ENCODE measurements at regions not wholly inside any gene's neighbourhood (a gene's known extent, or its start where the extent isn't known, plus 50 kb on each side); places are given as distances from the start of the nearest gene placed in this dataset.
"Not testable (repeated sequence)": the region's sequence is repeated elsewhere in the genome, so short reads cannot be mapped to it uniquely, and the experiment has no call there.

GRCh38 chr16:55991843-55992242 lies 116.7 kb upstream of the CES5A start:
- TF ChIP-seq, protein P1, sequence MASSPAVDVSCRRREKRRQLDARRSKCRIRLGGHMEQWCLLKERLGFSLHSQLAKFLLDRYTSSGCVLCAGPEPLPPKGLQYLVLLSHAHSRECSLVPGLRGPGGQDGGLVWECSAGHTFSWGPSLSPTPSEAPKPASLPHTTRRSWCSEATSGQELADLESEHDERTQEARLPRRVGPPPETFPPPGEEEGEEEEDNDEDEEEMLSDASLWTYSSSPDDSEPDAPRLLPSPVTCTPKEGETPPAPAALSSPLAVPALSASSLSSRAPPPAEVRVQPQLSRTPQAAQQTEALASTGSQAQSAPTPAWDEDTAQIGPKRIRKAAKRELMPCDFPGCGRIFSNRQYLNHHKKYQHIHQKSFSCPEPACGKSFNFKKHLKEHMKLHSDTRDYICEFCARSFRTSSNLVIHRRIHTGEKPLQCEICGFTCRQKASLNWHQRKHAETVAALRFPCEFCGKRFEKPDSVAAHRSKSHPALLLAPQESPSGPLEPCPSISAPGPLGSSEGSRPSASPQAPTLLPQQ (tag by site-specific recombination; IDR thresholded peaks at IDR 0.05) = no peak
- no peak for TF ChIP-seq ZNF341 (tag by site-specific recombination; IDR thresholded peaks at IDR 0.05; ENCODE audit: low read depth)
- TF ChIP-seq KLF16 (tag by site-specific recombination; IDR thresholded peaks at IDR 0.05) = no peak
- TF ChIP-seq ZSCAN5A (tag by site-specific recombination; IDR thresholded peaks at IDR 0.05) = no peak
- no peak for TF ChIP-seq ZNF48 (tag by site-specific recombination; IDR thresholded peaks at IDR 0.05)
- TF ChIP-seq, protein P2, sequence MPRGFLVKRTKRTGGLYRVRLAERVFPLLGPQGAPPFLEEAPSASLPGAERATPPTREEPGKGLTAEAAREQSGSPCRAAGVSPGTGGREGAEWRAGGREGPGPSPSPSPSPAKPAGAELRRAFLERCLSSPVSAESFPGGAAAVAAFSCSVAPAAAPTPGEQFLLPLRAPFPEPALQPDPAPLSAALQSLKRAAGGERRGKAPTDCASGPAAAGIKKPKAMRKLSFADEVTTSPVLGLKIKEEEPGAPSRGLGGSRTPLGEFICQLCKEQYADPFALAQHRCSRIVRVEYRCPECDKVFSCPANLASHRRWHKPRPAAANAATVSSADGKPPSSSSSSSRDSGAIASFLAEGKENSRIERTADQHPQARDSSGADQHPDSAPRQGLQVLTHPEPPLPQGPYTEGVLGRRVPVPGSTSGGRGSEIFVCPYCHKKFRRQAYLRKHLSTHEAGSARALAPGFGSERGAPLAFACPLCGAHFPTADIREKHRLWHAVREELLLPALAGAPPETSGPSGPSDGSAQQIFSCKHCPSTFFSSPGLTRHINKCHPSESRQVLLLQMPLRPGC (tag by site-specific recombination; IDR thresholded peaks at IDR 0.05) = no peak
- TF ChIP-seq ZNF521 (tag by site-specific recombination; IDR thresholded peaks at IDR 0.05) = no peak
- TF ChIP-seq ZNF585B (tag by site-specific recombination; IDR thresholded peaks at IDR 0.05) = no peak
- no peak for TF ChIP-seq ZNF785 (tag by site-specific recombination; IDR thresholded peaks at IDR 0.05)
- no peak for TF ChIP-seq ZNF391 (tag by site-specific recombination; IDR thresholded peaks at IDR 0.05; ENCODE audit: borderline replicate concordance, low read depth)
- TF ChIP-seq, protein P3, sequence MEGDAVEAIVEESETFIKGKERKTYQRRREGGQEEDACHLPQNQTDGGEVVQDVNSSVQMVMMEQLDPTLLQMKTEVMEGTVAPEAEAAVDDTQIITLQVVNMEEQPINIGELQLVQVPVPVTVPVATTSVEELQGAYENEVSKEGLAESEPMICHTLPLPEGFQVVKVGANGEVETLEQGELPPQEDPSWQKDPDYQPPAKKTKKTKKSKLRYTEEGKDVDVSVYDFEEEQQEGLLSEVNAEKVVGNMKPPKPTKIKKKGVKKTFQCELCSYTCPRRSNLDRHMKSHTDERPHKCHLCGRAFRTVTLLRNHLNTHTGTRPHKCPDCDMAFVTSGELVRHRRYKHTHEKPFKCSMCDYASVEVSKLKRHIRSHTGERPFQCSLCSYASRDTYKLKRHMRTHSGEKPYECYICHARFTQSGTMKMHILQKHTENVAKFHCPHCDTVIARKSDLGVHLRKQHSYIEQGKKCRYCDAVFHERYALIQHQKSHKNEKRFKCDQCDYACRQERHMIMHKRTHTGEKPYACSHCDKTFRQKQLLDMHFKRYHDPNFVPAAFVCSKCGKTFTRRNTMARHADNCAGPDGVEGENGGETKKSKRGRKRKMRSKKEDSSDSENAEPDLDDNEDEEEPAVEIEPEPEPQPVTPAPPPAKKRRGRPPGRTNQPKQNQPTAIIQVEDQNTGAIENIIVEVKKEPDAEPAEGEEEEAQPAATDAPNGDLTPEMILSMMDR (tag by site-specific recombination; IDR thresholded peaks at IDR 0.05) = no peak
- Histone ChIP-seq H3K36me3 (ENCODE audit: control insufficient read depth in 2 of 2, insufficient read depth in 1 of 2, low read length in 2 of 2) (no peaks in the 10 kb centered on the region), H3K27ac (ENCODE audit: extremely low read depth, low read depth, low read length) (no peak overlapping the region), H3K4me1 (ENCODE audit: control insufficient read depth, insufficient read depth, low read length) (no peaks in the 10 kb centered on the region), H3K4me3 (ENCODE audit: low read depth, low read length) (no peak overlapping the region), H3K9me3 (ENCODE audit: control insufficient read depth, insufficient read depth, low read depth, low read length) (no peaks in the 10 kb centered on the region)
- ChIA-PET CTCF (no interaction called here), POLR2A (no interaction called here)

GRCh38 chr16:55989569-55989907 lies 114.4 kb upstream of the CES5A start:
- TF ChIP-seq HIC1 (tag by site-specific recombination; IDR thresholded peaks at IDR 0.05) (no peak), ZEB2 (tag by site-specific recombination; IDR thresholded peaks at IDR 0.05) (no peak), ZNF585B (tag by site-specific recombination; IDR thresholded peaks at IDR 0.05) (no peak), HOXA7 (CRISPR knock-in tag; IDR thresholded peaks at IDR 0.05; ENCODE audit: borderline replicate concordance) (no peak), ZNF324 (tag by site-specific recombination; IDR thresholded peaks at IDR 0.05) (no peak), ZBTB10 (tag by site-specific recombination; IDR thresholded peaks at IDR 0.05) (no peak), ZNF777 (tag by site-specific recombination; IDR thresholded peaks at IDR 0.05; ENCODE audit: borderline replicate concordance) (no peak), ZNF785 (tag by site-specific recombination; IDR thresholded peaks at IDR 0.05) (no peak)
- TF ChIP-seq, protein P4, sequence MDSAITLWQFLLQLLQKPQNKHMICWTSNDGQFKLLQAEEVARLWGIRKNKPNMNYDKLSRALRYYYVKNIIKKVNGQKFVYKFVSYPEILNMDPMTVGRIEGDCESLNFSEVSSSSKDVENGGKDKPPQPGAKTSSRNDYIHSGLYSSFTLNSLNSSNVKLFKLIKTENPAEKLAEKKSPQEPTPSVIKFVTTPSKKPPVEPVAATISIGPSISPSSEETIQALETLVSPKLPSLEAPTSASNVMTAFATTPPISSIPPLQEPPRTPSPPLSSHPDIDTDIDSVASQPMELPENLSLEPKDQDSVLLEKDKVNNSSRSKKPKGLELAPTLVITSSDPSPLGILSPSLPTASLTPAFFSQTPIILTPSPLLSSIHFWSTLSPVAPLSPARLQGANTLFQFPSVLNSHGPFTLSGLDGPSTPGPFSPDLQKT (IDR thresholded peaks at IDR 0.05; ENCODE audit: borderline replicate concordance, low read depth, low read length) = no peak
- Histone ChIP-seq H3K36me3 (ENCODE audit: control insufficient read depth in 2 of 2, insufficient read depth in 1 of 2, low read length in 2 of 2) (no peaks in the 10 kb centered on the region), H3K9me3 (ENCODE audit: control insufficient read depth, insufficient read depth, low read depth, low read length) (no peaks in the 10 kb centered on the region), H3K27ac (ENCODE audit: extremely low read depth, low read depth, low read length) (no peak overlapping the region), H3K4me3 (ENCODE audit: low read depth, low read length) (no peak overlapping the region), H3K4me1 (ENCODE audit: control insufficient read depth, insufficient read depth, low read length) (no peaks in the 10 kb centered on the region)
- ChIA-PET CTCF (interaction anchor here (0.8 kb wide), 1 partner anchor 329 kb away, joined by 3 read pairs; no protein-coding TSS in a partner anchor), POLR2A (no interaction called here)

DNA sequence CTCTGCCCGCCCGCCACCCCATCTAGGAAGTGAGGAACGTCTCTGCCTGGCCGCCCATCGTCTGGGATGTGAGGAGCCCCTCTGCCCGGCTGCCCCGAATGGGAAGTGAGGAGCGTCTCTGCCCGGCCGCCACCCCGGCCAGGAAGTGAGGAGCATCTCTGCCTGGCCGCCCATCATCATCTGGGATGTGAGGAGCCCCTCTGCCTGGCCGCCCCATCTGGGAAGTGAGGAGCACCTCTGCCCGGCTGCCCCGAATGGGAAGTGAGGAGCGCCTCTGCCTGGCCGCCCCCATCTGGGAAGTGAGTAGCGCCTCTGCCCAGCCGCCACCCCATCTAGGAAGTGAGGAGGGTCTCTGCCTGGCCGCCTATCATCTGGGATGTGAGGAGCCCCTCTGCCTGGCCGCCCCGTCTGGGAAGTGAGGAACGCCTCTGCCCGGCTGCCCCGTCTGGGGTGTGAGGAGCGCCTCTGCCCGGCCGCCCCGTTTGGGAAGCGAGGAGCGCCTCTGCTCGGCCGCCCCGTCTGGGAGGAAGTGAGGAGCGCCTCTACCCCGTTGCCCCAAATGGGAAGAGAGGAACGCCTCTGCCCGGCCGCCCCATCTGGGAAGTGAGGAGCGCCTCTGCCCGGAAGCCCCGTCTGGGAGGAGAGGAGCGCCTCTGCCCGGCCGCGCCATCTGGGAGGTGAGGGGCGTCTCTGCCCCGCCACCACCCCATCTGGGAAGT lies 113.8 kb upstream of the CES5A start:
- POLR2A ChIA-PET; H3K4me3 ChIP-seq (ENCODE audit: low read depth, low read length); H3K36me3 ChIP-seq (ENCODE audit: control insufficient read depth in 2 of 2, insufficient read depth in 1 of 2, low read length in 2 of 2); CTCF ChIA-PET; H3K9me3 ChIP-seq (ENCODE audit: control insufficient read depth, insufficient read depth, low read depth, low read length); H3K27ac ChIP-seq (ENCODE audit: extremely low read depth, low read depth, low read length); H3K4me1 ChIP-seq (ENCODE audit: control insufficient read depth, insufficient read depth, low read length): not testable (repeated sequence)
